ENCODE measurements at regions not wholly inside any gene's neighbourhood (a gene's known extent, or its start where the extent isn't known, plus 50 kb on each side); places are given as distances from the start of the nearest gene placed in this dataset.

DNA sequence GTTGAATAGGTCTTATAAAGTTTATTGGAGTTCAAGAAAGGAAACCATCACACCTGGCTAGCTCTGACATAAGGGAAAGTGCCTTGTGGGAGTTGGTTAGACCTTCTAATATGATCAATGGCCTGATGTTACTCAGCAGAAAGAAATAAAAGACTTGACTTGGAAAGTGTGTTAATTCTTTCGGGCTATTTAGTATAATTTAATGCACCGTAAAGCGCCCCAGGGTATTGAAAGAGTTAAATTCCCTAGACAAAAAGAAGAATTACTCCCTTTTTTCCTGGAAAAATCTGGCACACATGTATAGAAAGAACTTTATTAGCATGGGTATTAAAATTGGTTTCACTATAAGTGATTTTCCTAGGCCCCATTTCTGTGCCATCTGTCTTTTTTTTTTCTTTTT lies 1125.7 kb upstream of the FLRT2 start:
- TF ChIP-seq EZH2phosphoT487 (IDR thresholded peaks at IDR 0.05; ENCODE audit: insufficient read depth, low read depth) = no peak
- TF ChIP-seq EZH2 (IDR thresholded peaks at IDR 0.05; ENCODE audit: insufficient read depth, poor library complexity, severe bottlenecking) = no peak
